ENCODE measurements at regions not wholly inside any gene's neighbourhood (a gene's known extent, or its start where the extent isn't known, plus 50 kb on each side); places are given as distances from the start of the nearest gene placed in this dataset.

- Histone ChIP-seq H3K36me3 (ENCODE audit: insufficient read depth, low read length) (no peaks in the 10 kb centered on the region), H2AFZ (ENCODE audit: low read length) (no peak overlapping the region), H3K9me2 (ENCODE audit: insufficient read depth, low read length) (no peaks in the 10 kb centered on the region), H3K79me2 (ENCODE audit: insufficient read depth, low read depth, low read length) (no peaks in the 10 kb centered on the region), H3K27ac (ENCODE audit: low read depth, low read length, poor library complexity, severe bottlenecking) (no peak overlapping the region), H3K9me3 (ENCODE audit: low read length) (no peaks in the 10 kb centered on the region), H3K4me1 (ENCODE audit: insufficient read depth, low read length, poor library complexity, severe bottlenecking) (no peaks in the 10 kb centered on the region), H3K4me2 (ENCODE audit: low read length) (no peak overlapping the region), H3K4me3 (ENCODE audit: low read depth, low read length, poor library complexity, severe bottlenecking) (no peak overlapping the region), H4K20me1 (ENCODE audit: insufficient read depth, low read length) (no peaks in the 10 kb centered on the region)
- POLR2A ChIA-PET: interaction anchor here (0.6 kb wide), 1 partner anchor 254 kb away, joined by 3 read pairs; no protein-coding TSS in a partner anchor
- no TSS peak for BruUV-seq (replicated peaks)
- no peak for TF ChIP-seq EZH2phosphoT487 (IDR thresholded peaks at IDR 0.05; ENCODE audit: borderline replicate concordance, low read depth, low read length)
- TF ChIP-seq, protein P1, sequence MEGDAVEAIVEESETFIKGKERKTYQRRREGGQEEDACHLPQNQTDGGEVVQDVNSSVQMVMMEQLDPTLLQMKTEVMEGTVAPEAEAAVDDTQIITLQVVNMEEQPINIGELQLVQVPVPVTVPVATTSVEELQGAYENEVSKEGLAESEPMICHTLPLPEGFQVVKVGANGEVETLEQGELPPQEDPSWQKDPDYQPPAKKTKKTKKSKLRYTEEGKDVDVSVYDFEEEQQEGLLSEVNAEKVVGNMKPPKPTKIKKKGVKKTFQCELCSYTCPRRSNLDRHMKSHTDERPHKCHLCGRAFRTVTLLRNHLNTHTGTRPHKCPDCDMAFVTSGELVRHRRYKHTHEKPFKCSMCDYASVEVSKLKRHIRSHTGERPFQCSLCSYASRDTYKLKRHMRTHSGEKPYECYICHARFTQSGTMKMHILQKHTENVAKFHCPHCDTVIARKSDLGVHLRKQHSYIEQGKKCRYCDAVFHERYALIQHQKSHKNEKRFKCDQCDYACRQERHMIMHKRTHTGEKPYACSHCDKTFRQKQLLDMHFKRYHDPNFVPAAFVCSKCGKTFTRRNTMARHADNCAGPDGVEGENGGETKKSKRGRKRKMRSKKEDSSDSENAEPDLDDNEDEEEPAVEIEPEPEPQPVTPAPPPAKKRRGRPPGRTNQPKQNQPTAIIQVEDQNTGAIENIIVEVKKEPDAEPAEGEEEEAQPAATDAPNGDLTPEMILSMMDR (conservative IDR thresholded peaks at IDR 0.05; ENCODE audit: low read length): no peak
- CTCF ChIA-PET (ENCODE audit: unreplicated experiment): no interaction called here
- DNase-seq (ENCODE audit: low spot score): no peak
- intact Hi-C loops (cut with micrococcal nuclease; ENCODE audit: unreplicated experiment): no loop called here
These were observed 172.6 kb upstream of the PPP2R2B start for GRCh38 chr5:147051193-147051592.

DNA sequence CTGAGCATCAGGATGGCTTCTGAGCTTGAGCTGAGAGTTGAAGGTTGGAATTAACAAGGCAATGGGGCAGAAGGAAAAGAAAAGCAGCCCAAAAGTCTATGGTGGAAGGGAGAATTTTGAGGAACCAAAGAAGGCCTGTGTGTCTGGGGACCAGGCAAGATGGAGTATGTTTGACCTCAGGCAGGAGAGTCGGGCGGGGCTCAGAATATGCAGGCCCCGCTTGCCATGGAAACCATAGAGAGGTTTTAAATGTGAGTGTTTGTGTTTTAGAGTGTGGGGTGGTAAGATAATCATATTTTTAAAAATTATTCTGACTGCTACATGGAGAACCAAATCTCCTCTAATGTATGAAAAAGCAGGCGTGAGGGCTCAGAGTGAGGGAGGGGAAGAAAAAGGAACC, 174.0 kb upstream of the PPP2R2B start:
- no peak overlapping the region for H2AFZ ChIP-seq (ENCODE audit: low read length)
- intact Hi-C loops (cut with micrococcal nuclease; ENCODE audit: unreplicated experiment): no loop called here
- H3K9me2 ChIP-seq (ENCODE audit: insufficient read depth, low read length): no peaks in the 10 kb centered on the region

GRCh38 chr5:147055089-147055826, 176.7 kb upstream of the PPP2R2B start:
- BruUV-seq (replicated peaks): no TSS peak
- CTCF ChIA-PET (ENCODE audit: unreplicated experiment): no interaction called here
- no peak for DNase-seq (ENCODE audit: low spot score)
- H2AFZ ChIP-seq (ENCODE audit: low read length): no peak overlapping the region
- H3K4me1 ChIP-seq (ENCODE audit: insufficient read depth, low read length, poor library complexity, severe bottlenecking): no peaks in the 10 kb centered on the region
- TF ChIP-seq EZH2phosphoT487 (IDR thresholded peaks at IDR 0.05; ENCODE audit: borderline replicate concordance, low read depth, low read length): no peak
- TF ChIP-seq, protein P1 (conservative IDR thresholded peaks at IDR 0.05; ENCODE audit: low read length): no peak
- H3K9me3 ChIP-seq (ENCODE audit: low read length): no peaks in the 10 kb centered on the region
- no peaks in the 10 kb centered on the region for H3K9me2 ChIP-seq (ENCODE audit: insufficient read depth, low read length)
- intact Hi-C loops (cut with micrococcal nuclease; ENCODE audit: unreplicated experiment): no loop called here
- H3K27ac ChIP-seq (ENCODE audit: low read depth, low read length, poor library complexity, severe bottlenecking): no peak overlapping the region
- no peak overlapping the region for H3K4me2 ChIP-seq (ENCODE audit: low read length)
- H3K79me2 ChIP-seq (ENCODE audit: insufficient read depth, low read depth, low read length): no peaks in the 10 kb centered on the region
- no peak overlapping the region for H3K4me3 ChIP-seq (ENCODE audit: low read depth, low read length, poor library complexity, severe bottlenecking)
- H4K20me1 ChIP-seq (ENCODE audit: insufficient read depth, low read length): no peaks in the 10 kb centered on the region
- POLR2A ChIA-PET: interaction anchor here (0.7 to 1.5 kb wide), 4 partner anchors 9 to 1297 kb away, joined by 4 to 5 read pairs (median 5); no protein-coding TSS in a partner anchor
- H3K36me3 ChIP-seq (ENCODE audit: insufficient read depth, low read length): no peaks in the 10 kb centered on the region

More for the DNA sequence above, 174.0 kb upstream of the PPP2R2B start:
- TF ChIP-seq EZH2phosphoT487 (IDR thresholded peaks at IDR 0.05; ENCODE audit: borderline replicate concordance, low read depth, low read length): no peak
- no peaks in the 10 kb centered on the region for H3K79me2 ChIP-seq (ENCODE audit: insufficient read depth, low read depth, low read length)
- no peak for DNase-seq (ENCODE audit: low spot score)
- POLR2A ChIA-PET: no interaction called here
- H3K4me1 ChIP-seq (ENCODE audit: insufficient read depth, low read length, poor library complexity, severe bottlenecking): no peaks in the 10 kb centered on the region
- CTCF ChIA-PET (ENCODE audit: unreplicated experiment): no interaction called here
- no TSS peak for BruUV-seq (replicated peaks)
- no peaks in the 10 kb centered on the region for H3K9me3 ChIP-seq (ENCODE audit: low read length)
- no peak overlapping the region for H3K4me3 ChIP-seq (ENCODE audit: low read depth, low read length, poor library complexity, severe bottlenecking)
- H3K27ac ChIP-seq (ENCODE audit: low read depth, low read length, poor library complexity, severe bottlenecking): no peak overlapping the region
- H3K36me3 ChIP-seq (ENCODE audit: insufficient read depth, low read length): no peaks in the 10 kb centered on the region
- no peaks in the 10 kb centered on the region for H4K20me1 ChIP-seq (ENCODE audit: insufficient read depth, low read length)
- no peak overlapping the region for H3K4me2 ChIP-seq (ENCODE audit: low read length)
